ENCODE measurements at regions not wholly inside any gene's neighbourhood (a gene's known extent, or its start where the extent isn't known, plus 50 kb on each side); places are given as distances from the start of the nearest gene placed in this dataset.

DNA sequence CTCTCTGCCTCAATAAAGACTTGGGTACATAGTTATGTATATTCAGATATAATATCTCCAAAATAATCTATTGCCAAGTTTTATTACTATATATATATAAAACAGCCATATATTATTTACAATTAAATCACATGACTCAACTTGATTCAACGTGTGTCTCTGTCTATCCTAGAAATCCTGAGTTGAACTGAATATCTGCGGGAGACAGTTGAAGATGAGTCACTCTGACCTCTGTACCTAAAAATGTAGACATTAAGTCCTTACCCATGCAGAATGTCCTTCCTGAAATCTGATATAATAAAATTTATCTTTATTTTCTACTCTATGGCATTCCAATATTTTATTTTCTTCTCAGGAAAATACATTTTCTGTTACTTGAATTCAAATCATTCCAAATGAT is 218.2 kb upstream of the PRDM9 start:
- no peaks in the 10 kb centered on the region for H3K9me3 ChIP-seq
- WGBS, 2 donors, result 85 to 88% methylated on average over 2 of the region's 2 CpGs
- no peaks in the 10 kb centered on the region for H3K4me1 ChIP-seq
- DNase-seq, result no peak
- intact Hi-C loops (cut with DNase I), result no loop called here
- no peaks in the 10 kb centered on the region for H3K36me3 ChIP-seq
- TF ChIP-seq, protein P1, sequence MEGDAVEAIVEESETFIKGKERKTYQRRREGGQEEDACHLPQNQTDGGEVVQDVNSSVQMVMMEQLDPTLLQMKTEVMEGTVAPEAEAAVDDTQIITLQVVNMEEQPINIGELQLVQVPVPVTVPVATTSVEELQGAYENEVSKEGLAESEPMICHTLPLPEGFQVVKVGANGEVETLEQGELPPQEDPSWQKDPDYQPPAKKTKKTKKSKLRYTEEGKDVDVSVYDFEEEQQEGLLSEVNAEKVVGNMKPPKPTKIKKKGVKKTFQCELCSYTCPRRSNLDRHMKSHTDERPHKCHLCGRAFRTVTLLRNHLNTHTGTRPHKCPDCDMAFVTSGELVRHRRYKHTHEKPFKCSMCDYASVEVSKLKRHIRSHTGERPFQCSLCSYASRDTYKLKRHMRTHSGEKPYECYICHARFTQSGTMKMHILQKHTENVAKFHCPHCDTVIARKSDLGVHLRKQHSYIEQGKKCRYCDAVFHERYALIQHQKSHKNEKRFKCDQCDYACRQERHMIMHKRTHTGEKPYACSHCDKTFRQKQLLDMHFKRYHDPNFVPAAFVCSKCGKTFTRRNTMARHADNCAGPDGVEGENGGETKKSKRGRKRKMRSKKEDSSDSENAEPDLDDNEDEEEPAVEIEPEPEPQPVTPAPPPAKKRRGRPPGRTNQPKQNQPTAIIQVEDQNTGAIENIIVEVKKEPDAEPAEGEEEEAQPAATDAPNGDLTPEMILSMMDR (IDR thresholded peaks at IDR 0.05), result no peak
- no peak for TF ChIP-seq POLR2A (IDR thresholded peaks at IDR 0.05)
- H3K27me3 ChIP-seq, result no peaks in the 10 kb centered on the region
- no peak overlapping the region for H3K27ac ChIP-seq
- no peak overlapping the region for H3K4me3 ChIP-seq (replicated peaks in 1 of 3)

- no peaks in the 10 kb centered on the region for H3K27me3 ChIP-seq
- no peak overlapping the region for H3K4me3 ChIP-seq (replicated peaks in 1 of 3)
- TF ChIP-seq POLR2A (IDR thresholded peaks at IDR 0.05), result no peak
- TF ChIP-seq, protein P1 (IDR thresholded peaks at IDR 0.05), result no peak
- 91% methylated on average over 2 of the region's 2 CpGs for WGBS, 2 donors
- H3K9me3 ChIP-seq, result no peaks in the 10 kb centered on the region
- no peak for DNase-seq
- H3K27ac ChIP-seq, result no peak overlapping the region
- intact Hi-C loops (cut with DNase I), result no loop called here
- H3K36me3 ChIP-seq, result no peaks in the 10 kb centered on the region
- H3K4me1 ChIP-seq, result no peaks in the 10 kb centered on the region
These were observed 222.8 kb upstream of the PRDM9 start for GRCh38 chr5:23284656-23285055.

DNA sequence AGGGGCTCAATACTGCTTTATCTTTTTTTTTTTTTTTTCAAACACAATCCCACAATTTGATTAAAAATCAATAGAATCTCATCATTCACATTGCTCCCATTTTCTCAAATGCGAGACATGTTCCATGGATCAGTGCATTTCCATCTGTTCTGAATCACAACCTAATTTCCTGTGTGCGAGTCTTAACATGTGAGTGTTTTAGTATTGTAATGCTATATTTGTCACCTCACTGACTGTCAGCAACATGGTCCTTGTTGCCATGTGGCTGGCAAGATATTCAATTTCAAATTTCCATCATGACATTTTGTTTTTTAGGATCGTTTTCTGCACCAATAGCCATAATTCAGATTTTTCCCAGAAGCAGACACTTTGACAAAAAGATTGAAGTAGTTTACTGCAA is 233.2 kb upstream of the PRDM9 start:
- no peak for DNase-seq
- no peaks in the 10 kb centered on the region for H3K4me1 ChIP-seq
- no peaks in the 10 kb centered on the region for H3K27me3 ChIP-seq
- no peaks in the 10 kb centered on the region for H3K36me3 ChIP-seq
- intact Hi-C loops (cut with DNase I), result no loop called here
- TF ChIP-seq, protein P1 (IDR thresholded peaks at IDR 0.05), result no peak
- no peak for TF ChIP-seq POLR2A (IDR thresholded peaks at IDR 0.05)
- peaks cover 4% of the 10 kb centered on the region for H3K9me3 ChIP-seq
- no peak overlapping the region for H3K4me3 ChIP-seq (replicated peaks in 1 of 3)
- 86 to 87% methylated on average over 3 of the region's 3 CpGs for WGBS, 2 donors
- no peak overlapping the region for H3K27ac ChIP-seq

DNA sequence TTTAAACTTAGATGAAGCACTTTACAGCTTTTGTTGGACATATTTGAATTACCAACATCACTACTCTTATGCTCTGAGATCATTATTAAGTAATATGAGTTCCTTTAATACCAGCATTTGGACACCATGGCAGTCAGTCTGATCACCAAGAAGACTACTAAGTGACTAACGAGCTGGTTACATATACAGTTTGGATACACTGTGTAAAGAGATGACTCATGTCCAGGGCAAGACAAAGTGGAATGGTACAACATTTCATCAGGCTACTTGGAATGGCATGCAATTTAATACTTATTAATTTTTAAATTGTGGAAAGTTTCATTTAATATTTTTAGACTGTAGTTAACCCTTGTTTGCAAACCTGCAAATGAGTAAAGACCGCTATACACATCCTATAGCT is 237.4 kb upstream of the PRDM9 start:
- no peak for DNase-seq
- Histone ChIP-seq H3K9me3 (no peaks in the 10 kb centered on the region), H3K27me3 (no peaks in the 10 kb centered on the region), H3K4me1 (no peaks in the 10 kb centered on the region), H3K4me3 (replicated peaks in 1 of 3) (no peak overlapping the region), H3K36me3 (no peaks in the 10 kb centered on the region), H3K27ac (no peak overlapping the region)
- intact Hi-C loops (cut with DNase I), result no loop called here
- 60 to 85% methylated on average over 2 of the region's 2 CpGs for WGBS, 2 donors
- TF ChIP-seq, protein P1 (IDR thresholded peaks at IDR 0.05), result no peak
- no peak for TF ChIP-seq POLR2A (IDR thresholded peaks at IDR 0.05)

DNA sequence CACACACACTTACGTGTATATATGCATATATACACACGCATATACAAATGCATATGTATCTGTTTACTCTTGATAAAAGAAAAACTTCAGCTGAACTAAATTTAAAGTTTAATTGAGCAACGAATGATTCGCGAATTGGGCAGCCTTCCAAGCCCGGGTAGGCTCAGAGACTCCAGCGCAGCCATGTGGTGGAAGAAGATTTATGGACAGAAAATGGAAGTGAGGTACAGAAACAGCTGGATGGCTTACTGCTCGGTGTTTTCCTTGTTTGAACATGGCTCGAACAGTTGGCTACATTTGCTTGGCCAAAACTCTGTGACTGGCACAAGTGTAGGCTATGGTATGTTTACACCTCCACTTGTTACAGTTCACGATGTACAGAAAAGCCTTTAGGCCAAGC is 239.3 kb upstream of the PRDM9 start:
- DNase-seq, result no peak
- no peaks in the 10 kb centered on the region for H3K36me3 ChIP-seq
- no peaks in the 10 kb centered on the region for H3K9me3 ChIP-seq
- H3K4me3 ChIP-seq (replicated peaks in 1 of 3), result no peak overlapping the region
- intact Hi-C loops (cut with DNase I), result no loop called here
- no peaks in the 10 kb centered on the region for H3K4me1 ChIP-seq
- H3K27me3 ChIP-seq, result no peaks in the 10 kb centered on the region
- no peak overlapping the region for H3K27ac ChIP-seq
- 82 to 83% methylated on average over 10 of the region's 10 CpGs for WGBS, 2 donors
- TF ChIP-seq, protein P1 (IDR thresholded peaks at IDR 0.05), result no peak
- TF ChIP-seq POLR2A (IDR thresholded peaks at IDR 0.05), result no peak

Measured in thyroid gland (tissue), 4 donors.